H9 (cell line): ENCODE measurements at regions not wholly inside any gene's neighbourhood (a gene's known extent, or its start where the extent isn't known, plus 50 kb on each side); places are given as distances from the start of the nearest gene placed in this dataset.

Experiments used
- DNase-seq: peaks from one replicate; pipeline ENCODE4 v3.0.0-alpha.2; 2017
- H2AFZ ChIP-seq: one replicate; pipeline ENCODE4 v1.6.1; 2013; ENCODE audit warnings: mild to moderate bottlenecking, low read length, control low read depth, moderate library complexity
- H2AK5ac ChIP-seq: 2 replicates; pipeline ENCODE4 v1.6.1; 2013; ENCODE audit warnings: low read length, control low read depth, mixed read lengths; ENCODE audit not compliant: insufficient read length
- H2BK120ac ChIP-seq: one replicate; pipeline ENCODE4 v1.6.1; 2013; ENCODE audit warnings: low read depth, mild to moderate bottlenecking, low read length, control low read depth, inconsistent platforms; ENCODE audit not compliant: poor library complexity, severe bottlenecking
- H2BK12ac ChIP-seq: 2 replicates; pipeline ENCODE4 v1.6.1; 2013; ENCODE audit warnings: low read length, control low read depth, mixed read lengths, low read depth; ENCODE audit not compliant: insufficient read length
- H2BK15ac ChIP-seq: 2 replicates; pipeline ENCODE4 v1.6.1; 2013; ENCODE audit warnings: low read depth, low read length, control low read depth
- H2BK20ac ChIP-seq: one replicate; pipeline ENCODE4 v1.6.1; 2013; ENCODE audit warnings: low read depth, mild to moderate bottlenecking, low read length, control low read depth, inconsistent platforms; ENCODE audit not compliant: poor library complexity, severe bottlenecking
- H2BK5ac ChIP-seq: 2 replicates; pipeline ENCODE4 v1.6.1; 2013; ENCODE audit warnings: low read length, control low read depth, mixed read lengths; ENCODE audit not compliant: insufficient read length
- H3K14ac ChIP-seq: 2 replicates; pipeline ENCODE4 v1.6.1; 2013; ENCODE audit warnings: low read length, control low read depth; ENCODE audit not compliant: insufficient read depth
- H3K18ac ChIP-seq: 2 replicates; pipeline ENCODE4 v1.6.1; 2013; ENCODE audit warnings: low read depth, mild to moderate bottlenecking, mixed read lengths, low read length, control low read depth; ENCODE audit not compliant: insufficient read length
- H3K23ac ChIP-seq: 2 replicates; pipeline ENCODE4 v1.6.1; 2013; ENCODE audit warnings: low read length, control low read depth, mixed read lengths, low read depth; ENCODE audit not compliant: insufficient read length
- H3K23me2 ChIP-seq: 2 replicates; pipeline ENCODE4 v1.6.1; 2013; ENCODE audit warnings: low read depth, mild to moderate bottlenecking, mixed read lengths, low read length, control low read depth; ENCODE audit not compliant: insufficient read length, poor library complexity, severe bottlenecking
- H3K27ac ChIP-seq: 2 replicates; pipeline ENCODE4 v1.5.1; 2013; ENCODE audit warnings: low read length, control low read depth, mixed read lengths, low read depth; ENCODE audit not compliant: insufficient read length
- H3K27me3 ChIP-seq: 2 replicates; pipeline ENCODE4 v1.6.1; 2013; ENCODE audit warnings: low read length, control low read depth, inconsistent platforms; ENCODE audit not compliant: insufficient read depth
- H3K4ac ChIP-seq: 2 replicates; pipeline ENCODE4 v1.6.1; 2013; ENCODE audit warnings: low read depth, mild to moderate bottlenecking, control low read depth, inconsistent platforms, low read length, moderate library complexity
- H3K4me1 ChIP-seq: 2 replicates; pipeline ENCODE4 v1.6.1; 2013; ENCODE audit warnings: low read length, control low read depth, inconsistent platforms; ENCODE audit not compliant: insufficient read depth
- H3K4me2 ChIP-seq: 2 replicates; pipeline ENCODE4 v1.6.1; 2013; ENCODE audit warnings: low read length, control low read depth, mixed read lengths; ENCODE audit not compliant: insufficient read length, insufficient read depth
- H3K56ac ChIP-seq: 2 replicates; pipeline ENCODE4 v1.6.1; 2013; ENCODE audit warnings: low read depth, mild to moderate bottlenecking, mixed read lengths, low read length, control low read depth; ENCODE audit not compliant: insufficient read length
- H3K79me1 ChIP-seq: 2 replicates; pipeline ENCODE4 v1.6.1; 2013; ENCODE audit warnings: low read depth, mild to moderate bottlenecking, moderate library complexity, low read length, control low read depth, inconsistent platforms; ENCODE audit not compliant: insufficient read depth, poor library complexity, severe bottlenecking
- H3K79me2 ChIP-seq: 2 replicates; pipeline ENCODE4 v1.6.1; 2013; ENCODE audit warnings: low read length, control low read depth, inconsistent platforms; ENCODE audit not compliant: insufficient read depth
- H3K9ac ChIP-seq: 2 replicates; pipeline ENCODE4 v1.6.1; 2013; ENCODE audit warnings: low read length, control low read depth, mixed read lengths; ENCODE audit not compliant: insufficient read length; ENCODE audit errors: extremely low read depth
- H3K9me3 ChIP-seq: one replicate; pipeline ENCODE4 v1.6.1; 2013; ENCODE audit warnings: low read depth, low read length, inconsistent platforms; ENCODE audit not compliant: control insufficient read depth
- H3T11ph ChIP-seq: one replicate; pipeline ENCODE4 v1.6.1; 2013; ENCODE audit warnings: mild to moderate bottlenecking, low read length, control low read depth, inconsistent platforms
- H4K20me1 ChIP-seq: one replicate; pipeline ENCODE4 v1.6.1; 2013; ENCODE audit not compliant: control insufficient read depth, insufficient read length, insufficient read depth
- H4K5ac ChIP-seq: 2 replicates; pipeline ENCODE4 v1.6.1; 2013; ENCODE audit warnings: low read depth, mild to moderate bottlenecking, mixed read lengths, low read length, control low read depth; ENCODE audit not compliant: insufficient read length
- H4K8ac ChIP-seq: replicated peaks from 2 replicates; pipeline ENCODE4 v1.6.1; 2013; ENCODE audit warnings: low read length, control low read depth, mixed read lengths, low read depth; ENCODE audit not compliant: insufficient read length
- H4K91ac ChIP-seq: 2 replicates; pipeline ENCODE4 v1.6.1; 2013; ENCODE audit warnings: low read depth, mild to moderate bottlenecking, moderate library complexity, mixed read lengths, low read length, control low read depth; ENCODE audit not compliant: insufficient read length
- H3K27ac Mint-ChIP-seq, 3 experiments: 2 replicates in 2 of 3; 3 replicates in 1 of 3; pipeline ENCODE4 v1.8.0; 2020 to 2021; ENCODE audit warnings: mixed read lengths in 3 of 3, mild to moderate bottlenecking in 1 of 3, moderate library complexity in 1 of 3
- H3K27me3 Mint-ChIP-seq: 2 replicates; pipeline ENCODE4 v1.8.0; 2021; ENCODE audit warnings: low read depth, mild to moderate bottlenecking, moderate library complexity, mixed read lengths
- H3K36me3 Mint-ChIP-seq, 3 experiments: 2 replicates in 2 of 3; 3 replicates in 1 of 3; pipeline ENCODE4 v1.8.0; 2020 to 2021; ENCODE audit warnings: low read depth in 3 of 3, mixed read lengths in 3 of 3; ENCODE audit not compliant: insufficient read depth in 1 of 3
- H3K4me1 Mint-ChIP-seq, 2 experiments: 2 replicates each; pipeline ENCODE4 v1.8.0; 2020; ENCODE audit warnings: mixed read lengths in 2 of 2
- H3K4me3 Mint-ChIP-seq, 2 experiments: 2 replicates in 1 of 2; 3 replicates in 1 of 2; pipeline ENCODE4 v1.8.0; 2020 to 2021; ENCODE audit warnings: mild to moderate bottlenecking in 2 of 2, mixed read lengths in 2 of 2, moderate library complexity in 1 of 2
- H3K9me3 Mint-ChIP-seq, 2 experiments: 2 replicates in 1 of 2; 3 replicates in 1 of 2; pipeline ENCODE4 v1.8.0; 2020; ENCODE audit warnings: mild to moderate bottlenecking in 2 of 2, mixed read lengths in 2 of 2, moderate library complexity in 1 of 2
- CTCF ChIP-seq: fragments of 200-600 bp; sonication (generic); conservative IDR thresholded peaks from 3 replicates; pipeline ENCODE4 v1.8.0; 2021; ENCODE audit warnings: antibody characterized with exemption, mild to moderate bottlenecking
- WGBS: extraction: QIAGEN DNeasy Blood & Tissue Kit; methylation state at CpG from one replicate; pipeline ENCODE4 v1.1.7; 2013; ENCODE audit warnings: missing lambda C conversion rate, low lambda C conversion rate, mixed read lengths; ENCODE audit not compliant: insufficient read length; ENCODE audit errors: extremely low coverage; 5-methylcytosine and 5-hydroxymethylcytosine counted together

GRCh38 chr22:49072996-49073645 is 754.6 kb downstream of the BRD1 start:
- H4K5ac ChIP-seq: no peak overlapping the region
- H2AFZ ChIP-seq: no peak overlapping the region
- no peak overlapping the region for H3K14ac ChIP-seq
- no peak overlapping the region for H3K4ac ChIP-seq
- Mint-ChIP-seq H3K9me3 (no peaks in the 10 kb centered on the region), H3K27ac (no peak overlapping the region), H3K36me3 (no peaks in the 10 kb centered on the region), H3K27me3 (peaks cover 26% of the 10 kb centered on the region), H3K4me3 (no peak overlapping the region), H3K4me1 (0 out of 4 replicates have a peak, but pooled peaks cover 0 to 5% of the 10 kb centered on the region in 2 experiments)
- H2BK15ac ChIP-seq: no peak overlapping the region
- WGBS: no CpG with 5 or more reads among the region's 8 CpGs
- no peak overlapping the region for H3K9ac ChIP-seq
- no peak overlapping the region for H2BK120ac ChIP-seq
- no peak overlapping the region for H2BK12ac ChIP-seq
- no peak overlapping the region for H2BK20ac ChIP-seq
- H3K4me2 ChIP-seq: no peak overlapping the region
- no peaks in the 10 kb centered on the region for H3K27me3 ChIP-seq
- H2AK5ac ChIP-seq: no peak overlapping the region
- H3T11ph ChIP-seq: no peak overlapping the region
- no peaks in the 10 kb centered on the region for H3K23me2 ChIP-seq
- DNase-seq: no peak
- no peak for TF ChIP-seq CTCF
- no peak overlapping the region for H3K27ac ChIP-seq
- H4K8ac ChIP-seq: no peak overlapping the region
- no peak overlapping the region for H2BK5ac ChIP-seq
- H3K56ac ChIP-seq: no peak overlapping the region
- no peaks in the 10 kb centered on the region for H3K9me3 ChIP-seq
- H3K79me1 ChIP-seq: no peaks in the 10 kb centered on the region
- H3K23ac ChIP-seq: no peak overlapping the region
- no peaks in the 10 kb centered on the region for H3K4me1 ChIP-seq
- no peaks in the 10 kb centered on the region for H4K20me1 ChIP-seq
- H4K91ac ChIP-seq: no peak overlapping the region
- H3K18ac ChIP-seq: no peak overlapping the region
- H3K79me2 ChIP-seq: no peaks in the 10 kb centered on the region
